ENCODE measurements at regions not wholly inside any gene's neighbourhood (a gene's known extent, or its start where the extent isn't known, plus 50 kb on each side); places are given as distances from the start of the nearest gene placed in this dataset.
"Not testable (repeated sequence)": the region's sequence is repeated elsewhere in the genome, so short reads cannot be mapped to it uniquely, and the experiment has no call there.

GRCh38 chr4:19021617-19022016, 1000.1 kb upstream of the LCORL start:
- no peaks in the 10 kb centered on the region for H4K20me1 ChIP-seq (ENCODE audit: insufficient read depth)
- no peak overlapping the region for H3K4me2 ChIP-seq
- H3K36me3 ChIP-seq (replicated peaks in 1 of 2; ENCODE audit: control insufficient read depth in 1 of 2, insufficient read depth in 2 of 2, low read length in 1 of 2): no peaks in the 10 kb centered on the region
- no peak overlapping the region for H3K9ac ChIP-seq
- DNase-seq: no peak
- TF ChIP-seq ELF1 (IDR thresholded peaks at IDR 0.05) (no peak), CHD2 (IDR thresholded peaks at IDR 0.05; ENCODE audit: low read length, partially characterized antibody) (no peak), JUND (IDR thresholded peaks at IDR 0.05) (no peak)
- H3K79me2 ChIP-seq (ENCODE audit: insufficient read depth): no peaks in the 10 kb centered on the region
- H3K27me3 ChIP-seq (ENCODE audit: insufficient read depth): no peaks in the 10 kb centered on the region
- ChIA-PET CTCF (no interaction called here), POLR2A (no interaction called here)
- H3K9me3 ChIP-seq: no peaks in the 10 kb centered on the region
- H2AFZ ChIP-seq (ENCODE audit: low read depth): no peak overlapping the region
- no peak overlapping the region for H3K27ac ChIP-seq (ENCODE audit: low read depth in 2 of 2, low read length in 1 of 2)
- H3K4me1 ChIP-seq (ENCODE audit: control insufficient read depth in 1 of 2, insufficient read depth in 2 of 2, low read depth in 1 of 2, low read length in 1 of 2): no peaks in the 10 kb centered on the region
- H3K4me3 ChIP-seq (ENCODE audit: low read depth in 2 of 2, low read length in 1 of 2): no peak overlapping the region
- no peaks in the 10 kb centered on the region for H3F3A ChIP-seq (replicated peaks; ENCODE audit: insufficient read depth)
- no peaks in the 10 kb centered on the region for H3K9me2 ChIP-seq

GRCh38 chr4:19016550-19016949, 995.0 kb upstream of the LCORL start:
- H4K20me1 ChIP-seq (ENCODE audit: insufficient read depth); H3K27me3 ChIP-seq (ENCODE audit: insufficient read depth); H3K4me2 ChIP-seq; H3F3A ChIP-seq (replicated peaks; ENCODE audit: insufficient read depth); H3K9me2 ChIP-seq; POLR2A ChIA-PET; H3K9me3 ChIP-seq; H3K27ac ChIP-seq (ENCODE audit: low read depth in 2 of 2, low read length in 1 of 2); H3K79me2 ChIP-seq (ENCODE audit: insufficient read depth); H3K36me3 ChIP-seq (replicated peaks in 1 of 2; ENCODE audit: control insufficient read depth in 1 of 2, insufficient read depth in 2 of 2, low read length in 1 of 2); H2AFZ ChIP-seq (ENCODE audit: low read depth); DNase-seq; H3K9ac ChIP-seq; H3K4me3 ChIP-seq (ENCODE audit: low read depth in 2 of 2, low read length in 1 of 2); CTCF ChIA-PET; H3K4me1 ChIP-seq (ENCODE audit: control insufficient read depth in 1 of 2, insufficient read depth in 2 of 2, low read depth in 1 of 2, low read length in 1 of 2): not testable (repeated sequence)
- WGBS (ENCODE audit: low lambda C conversion rate): 64% methylated on average over 11 of the region's 11 CpGs

DNA sequence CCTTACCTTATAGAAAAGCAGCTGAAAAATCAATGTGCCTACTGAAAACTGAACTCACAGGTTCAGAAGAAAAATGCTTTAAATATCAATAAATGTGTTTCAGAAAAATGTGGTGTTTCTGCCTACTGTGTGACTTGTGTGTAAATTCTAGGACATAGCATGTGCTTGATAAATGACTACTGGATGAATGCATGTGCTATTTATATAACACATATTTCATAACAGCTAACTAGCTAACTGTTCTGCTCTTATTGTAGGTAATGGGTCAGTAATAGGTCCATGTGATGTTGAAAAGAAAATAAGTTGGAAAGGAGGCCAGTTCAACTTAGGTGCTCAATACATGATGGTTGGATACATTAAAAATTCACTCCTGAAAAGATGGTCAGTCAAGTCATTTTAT, 993.0 kb upstream of the LCORL start:
- H3K27ac ChIP-seq (ENCODE audit: low read depth in 2 of 2, low read length in 1 of 2): no peak overlapping the region
- no peak overlapping the region for H3K9ac ChIP-seq
- TF ChIP-seq FOSL2 (IDR thresholded peaks at IDR 0.05; ENCODE audit: borderline replicate concordance, low read depth) (no peak), RCOR1 (IDR thresholded peaks at IDR 0.05; ENCODE audit: low read length) (no peak), MXI1 (IDR thresholded peaks at IDR 0.05; ENCODE audit: low read depth, low read length) (no peak), JUND (IDR thresholded peaks at IDR 0.05) (no peak), RXRA (IDR thresholded peaks at IDR 0.05; ENCODE audit: borderline replicate concordance, low read depth) (no peak), RFX5 (IDR thresholded peaks at IDR 0.05; ENCODE audit: low read length) (no peak), IRF3 (IDR thresholded peaks at IDR 0.05; ENCODE audit: low read depth, low read length) (no peak), FOXJ3 (CRISPR knock-in tag; IDR thresholded peaks at IDR 0.05) (no peak), TAF1 (IDR thresholded peaks at IDR 0.05; ENCODE audit: borderline replicate concordance, low read depth, low read length) (no peak), NFIC (IDR thresholded peaks at IDR 0.05; ENCODE audit: borderline replicate concordance) (no peak), TCF12 (IDR thresholded peaks at IDR 0.05) (no peak), SMC3 (IDR thresholded peaks at IDR 0.05; ENCODE audit: low read depth, low read length) (no peak), GATA2 (CRISPR knock-in tag; IDR thresholded peaks at IDR 0.05) (no peak), CHD2 (IDR thresholded peaks at IDR 0.05; ENCODE audit: low read length, partially characterized antibody) (no peak)
- TF ChIP-seq, protein P1, sequence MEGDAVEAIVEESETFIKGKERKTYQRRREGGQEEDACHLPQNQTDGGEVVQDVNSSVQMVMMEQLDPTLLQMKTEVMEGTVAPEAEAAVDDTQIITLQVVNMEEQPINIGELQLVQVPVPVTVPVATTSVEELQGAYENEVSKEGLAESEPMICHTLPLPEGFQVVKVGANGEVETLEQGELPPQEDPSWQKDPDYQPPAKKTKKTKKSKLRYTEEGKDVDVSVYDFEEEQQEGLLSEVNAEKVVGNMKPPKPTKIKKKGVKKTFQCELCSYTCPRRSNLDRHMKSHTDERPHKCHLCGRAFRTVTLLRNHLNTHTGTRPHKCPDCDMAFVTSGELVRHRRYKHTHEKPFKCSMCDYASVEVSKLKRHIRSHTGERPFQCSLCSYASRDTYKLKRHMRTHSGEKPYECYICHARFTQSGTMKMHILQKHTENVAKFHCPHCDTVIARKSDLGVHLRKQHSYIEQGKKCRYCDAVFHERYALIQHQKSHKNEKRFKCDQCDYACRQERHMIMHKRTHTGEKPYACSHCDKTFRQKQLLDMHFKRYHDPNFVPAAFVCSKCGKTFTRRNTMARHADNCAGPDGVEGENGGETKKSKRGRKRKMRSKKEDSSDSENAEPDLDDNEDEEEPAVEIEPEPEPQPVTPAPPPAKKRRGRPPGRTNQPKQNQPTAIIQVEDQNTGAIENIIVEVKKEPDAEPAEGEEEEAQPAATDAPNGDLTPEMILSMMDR (IDR thresholded peaks at IDR 0.05): no peak
- TF ChIP-seq, protein P2, sequence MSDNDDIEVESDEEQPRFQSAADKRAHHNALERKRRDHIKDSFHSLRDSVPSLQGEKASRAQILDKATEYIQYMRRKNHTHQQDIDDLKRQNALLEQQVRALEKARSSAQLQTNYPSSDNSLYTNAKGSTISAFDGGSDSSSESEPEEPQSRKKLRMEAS (IDR thresholded peaks at IDR 0.05; ENCODE audit: low read depth): no peak
- H3K27me3 ChIP-seq (ENCODE audit: insufficient read depth): no peaks in the 10 kb centered on the region
- no peak overlapping the region for H3K4me3 ChIP-seq (ENCODE audit: low read depth in 2 of 2, low read length in 1 of 2)
- H3K79me2 ChIP-seq (ENCODE audit: insufficient read depth): no peaks in the 10 kb centered on the region
- H3K4me2 ChIP-seq: no peak overlapping the region
- no peak for DNase-seq
- no peaks in the 10 kb centered on the region for H3F3A ChIP-seq (replicated peaks; ENCODE audit: insufficient read depth)
- ChIA-PET POLR2A (no interaction called here), CTCF (interaction anchor here (1.2 kb wide), 1 partner anchor 120 kb away, joined by 3 read pairs; no protein-coding TSS in a partner anchor)
- no peaks in the 10 kb centered on the region for H3K9me2 ChIP-seq
- no peak overlapping the region for H2AFZ ChIP-seq (ENCODE audit: low read depth)
- H3K9me3 ChIP-seq: no peaks in the 10 kb centered on the region
- no peaks in the 10 kb centered on the region for H4K20me1 ChIP-seq (ENCODE audit: insufficient read depth)
- no peaks in the 10 kb centered on the region for H3K36me3 ChIP-seq (replicated peaks in 1 of 2; ENCODE audit: control insufficient read depth in 1 of 2, insufficient read depth in 2 of 2, low read length in 1 of 2)
- no peaks in the 10 kb centered on the region for H3K4me1 ChIP-seq (ENCODE audit: control insufficient read depth in 1 of 2, insufficient read depth in 2 of 2, low read depth in 1 of 2, low read length in 1 of 2)

Measured in SK-N-SH (cell line).